DMS114 treated with DMSO at 0.1 percent for 48 hours (cell line): ENCODE measurements at regions not wholly inside any gene's neighbourhood (a gene's known extent, or its start where the extent isn't known, plus 50 kb on each side); places are given as distances from the start of the nearest gene placed in this dataset.

Experiments
- DNase-seq: peaks from one replicate; lab custom pipeline; 2025; ENCODE audit not compliant: unreplicated experiment; lab: John Stamatoyannopoulos, UW

- DNase-seq, result no peak
Observed at GRCh38 chr1:34476371-34476770, 278.5 kb upstream of the GJB5 start.

- DNase-seq, result no peak
Observed at GRCh38 chr1:34477632-34478141, 277.2 kb upstream of the GJB5 start.

- no peak for DNase-seq
Observed at GRCh38 chr1:34478515-34479076, 276.3 kb upstream of the GJB5 start.

- DNase-seq, result no peak
Observed at GRCh38 chr1:34479731-34480130, 275.1 kb upstream of the GJB5 start.

- no peak for DNase-seq
Observed at GRCh38 chr1:34488080-34488708, 266.7 kb upstream of the GJB5 start.

- no peak for DNase-seq
Observed at GRCh38 chr1:34500451-34500850, 254.4 kb upstream of the GJB5 start.

- DNase-seq, result no peak
Observed at GRCh38 chr1:34511802-34512201, 243.0 kb upstream of the GJB5 start.

- DNase-seq, result no peak
Observed at GRCh38 chr1:34518146-34518699, 236.6 kb upstream of the GJB5 start.

- no peak for DNase-seq
Observed at GRCh38 chr1:34520111-34520510, 234.7 kb upstream of the GJB5 start.

GRCh38 chr1:34524783-34525182 lies 230.1 kb upstream of the GJB5 start:
- DNase-seq, result no peak

GRCh38 chr1:34529935-34530859 lies 224.7 kb upstream of the GJB5 start:
- DNase-seq, result no peak

GRCh38 chr1:34532113-34532512 lies 222.7 kb upstream of the GJB5 start:
- DNase-seq, result no peak

GRCh38 chr1:34538481-34538880 lies 216.4 kb upstream of the GJB5 start:
- no peak for DNase-seq

GRCh38 chr1:34547046-34547674 lies 207.7 kb upstream of the GJB5 start:
- DNase-seq, result peak; percentile 2

GRCh38 chr1:34549199-34549598 lies 205.6 kb upstream of the GJB5 start:
- no peak for DNase-seq

- DNase-seq, result no peak
Observed at GRCh38 chr1:34578306-34578705, 176.5 kb upstream of the GJB5 start.

- no peak for DNase-seq
Observed at GRCh38 chr1:34582356-34582755, 172.5 kb upstream of the GJB5 start.

GRCh38 chr1:34587761-34588160 lies 167.1 kb upstream of the GJB5 start:
- no peak for DNase-seq

- no peak for DNase-seq
Observed at GRCh38 chr1:34590211-34590623, 164.6 kb upstream of the GJB5 start.

GRCh38 chr1:34591751-34592629 lies 162.9 kb upstream of the GJB5 start:
- DNase-seq, result peak; percentile 4
